GM23338 (cell line): ENCODE measurements at regions not wholly inside any gene's neighbourhood (a gene's known extent, or its start where the extent isn't known, plus 50 kb on each side); places are given as distances from the start of the nearest gene placed in this dataset.

ENCODE experiments used
- ATAC-seq: fragments of 200-7000 bp; cut with Tn5 transposase; 3 replicates; pipeline ENCODE4 v1.9.1; 2020
- DNase-seq: peaks from one replicate; pipeline ENCODE4 v3.0.0-alpha.2; 2015; ENCODE audit warnings: low spot score
- H2AFZ ChIP-seq: fragments of 200-600 bp; sonication (generic); 2 replicates; pipeline ENCODE4 v1.8.0; 2016; ENCODE audit warnings: antibody characterized with exemption, mild to moderate bottlenecking, moderate library complexity
- H3F3A ChIP-seq: fragments of 200-600 bp; sonication (generic); replicated peaks from 2 replicates; pipeline ENCODE4 v1.8.0; 2017; ENCODE audit warnings: antibody characterized with exemption, mixed run types, low read depth
- H3K27ac ChIP-seq: fragments of 200-600 bp; sonication (generic); 2 replicates; pipeline ENCODE4 v1.6.1; 2016; ENCODE audit warnings: low read depth
- H3K27me3 ChIP-seq: fragments of 200-600 bp; sonication (generic); 2 replicates; pipeline ENCODE4 v1.8.0; 2016; ENCODE audit warnings: mild to moderate bottlenecking, mixed run types, moderate library complexity; ENCODE audit not compliant: insufficient read depth
- H3K36me3 ChIP-seq: fragments of 200-600 bp; sonication (generic); 2 replicates; pipeline ENCODE4 v1.8.0; 2016; ENCODE audit warnings: mild to moderate bottlenecking; ENCODE audit not compliant: insufficient read depth
- H3K4me1 ChIP-seq: fragments of 200-600 bp; sonication (generic); 2 replicates; pipeline ENCODE4 v1.8.0; 2016; ENCODE audit warnings: mild to moderate bottlenecking, moderate library complexity; ENCODE audit not compliant: insufficient read depth
- H3K4me2 ChIP-seq: fragments of 200-600 bp; sonication (generic); 2 replicates; pipeline ENCODE4 v1.7.1; 2017; ENCODE audit warnings: mixed run types
- H3K4me3 ChIP-seq: fragments of 200-600 bp; sonication (generic); 2 replicates; pipeline ENCODE4 v1.6.1; 2016; ENCODE audit warnings: mixed run types
- H3K79me2 ChIP-seq: fragments of 200-600 bp; sonication (generic); replicated peaks from 2 replicates; pipeline ENCODE4 v1.8.0; 2017; ENCODE audit warnings: mild to moderate bottlenecking; ENCODE audit not compliant: insufficient read depth
- H3K9me2 ChIP-seq: fragments of 200-600 bp; sonication (generic); 2 replicates; pipeline ENCODE4 v1.8.0; 2017; ENCODE audit not compliant: insufficient read depth
- H4K20me1 ChIP-seq: fragments of 200-600 bp; sonication (generic); replicated peaks from 2 replicates; pipeline ENCODE4 v1.8.0; 2017; ENCODE audit warnings: mild to moderate bottlenecking; ENCODE audit not compliant: insufficient read depth
- H3K27ac Mint-ChIP-seq: 2 replicates; pipeline ENCODE4 v1.8.0; 2020; ENCODE audit warnings: inconsistent platforms, mild to moderate bottlenecking, moderate library complexity, mixed read lengths
- H3K27me3 Mint-ChIP-seq: 3 replicates; pipeline ENCODE4 v1.8.0; 2022; ENCODE audit warnings: low read depth, mild to moderate bottlenecking, moderate library complexity, mixed read lengths, inconsistent platforms; ENCODE audit not compliant: insufficient read depth, poor library complexity
- H3K36me3 Mint-ChIP-seq: 3 replicates; pipeline ENCODE4 v1.8.0; 2021; ENCODE audit warnings: low read depth, mild to moderate bottlenecking, inconsistent platforms, moderate library complexity, mixed read lengths
- H3K4me1 Mint-ChIP-seq: 3 replicates; pipeline ENCODE4 v1.8.0; 2020; ENCODE audit warnings: mild to moderate bottlenecking, inconsistent platforms, mixed read lengths
- H3K4me3 Mint-ChIP-seq: 3 replicates; pipeline ENCODE4 v1.8.0; 2021; ENCODE audit warnings: moderate library complexity, mild to moderate bottlenecking, inconsistent platforms, mixed read lengths
- H3K9me3 Mint-ChIP-seq: 3 replicates; pipeline ENCODE4 v1.8.0; 2020; ENCODE audit warnings: moderate library complexity, mild to moderate bottlenecking, inconsistent platforms, mixed read lengths
- CREB1 ChIP-seq: fragments of 250-450 bp; sonication (Bioruptor Pico); IDR thresholded peaks from 2 replicates; pipeline ENCODE4 v1.5.0; 2020; ENCODE audit warnings: low read depth, mild to moderate bottlenecking, moderate library complexity
- EZH2 ChIP-seq: fragments of 200-600 bp; sonication (generic); IDR thresholded peaks from one replicate; pipeline ENCODE4 v1.8.0; 2017; ENCODE audit warnings: antibody characterized with exemption, mild to moderate bottlenecking, low read depth; ENCODE audit not compliant: unreplicated experiment
- EZH2phosphoT487 ChIP-seq: fragments of 200-600 bp; sonication (generic); IDR thresholded peaks from one replicate; pipeline ENCODE4 v1.8.1; 2018; ENCODE audit warnings: antibody characterized with exemption; ENCODE audit not compliant: unreplicated experiment
- JUNB ChIP-seq: IDR thresholded peaks from one replicate; pipeline ENCODE4 v1.6.1; 2016; ENCODE audit warnings: antibody characterized with exemption; ENCODE audit not compliant: unreplicated experiment
- NANOG ChIP-seq: IDR thresholded peaks from 2 replicates; pipeline ENCODE4 v1.6.1; 2016; ENCODE audit warnings: antibody characterized with exemption, borderline replicate concordance
- POLR2AphosphoS5 ChIP-seq: IDR thresholded peaks from 2 replicates; pipeline ENCODE4 v1.6.1; 2016; ENCODE audit warnings: antibody characterized with exemption, low read depth
- STAT1 ChIP-seq: IDR thresholded peaks from one replicate; pipeline ENCODE4 v1.6.1; 2016; ENCODE audit warnings: antibody characterized with exemption; ENCODE audit not compliant: unreplicated experiment
- ZNF114 ChIP-seq: fragments of 250-450 bp; sonication (Bioruptor Pico); IDR thresholded peaks from 2 replicates; pipeline ENCODE4 v1.5.0; 2020; ENCODE audit warnings: mild to moderate bottlenecking, moderate library complexity
- ZNF331 ChIP-seq: fragments of 250-450 bp; sonication (Bioruptor Pico); IDR thresholded peaks from 2 replicates; pipeline ENCODE4 v1.5.0; 2020; ENCODE audit warnings: low read depth, mild to moderate bottlenecking, moderate library complexity
- TF ChIP-seq, protein P1 (sequence below), 2 experiments: fragments of 200-600 bp in 1 of 2; sonication (generic) in 1 of 2; conservative IDR thresholded peaks; 2 replicates each; pipeline versions ENCODE4 v1.5.1 to v1.6.1; 2016 to 2017; ENCODE audit warnings: antibody characterized with exemption in 2 of 2, low read depth in 2 of 2, mild to moderate bottlenecking in 2 of 2, moderate library complexity in 1 of 2
- TF ChIP-seq, protein P2 (sequence below): IDR thresholded peaks from 2 replicates; pipeline ENCODE4 v1.6.1; 2016; ENCODE audit warnings: antibody characterized with exemption
- TF ChIP-seq, protein P3 (sequence below): IDR thresholded peaks from one replicate; pipeline ENCODE4 v1.6.1; 2018; ENCODE audit warnings: antibody characterized with exemption; ENCODE audit not compliant: unreplicated experiment
- TF ChIP-seq, protein P4 (sequence below): fragments of 250-450 bp; sonication (Bioruptor Pico); IDR thresholded peaks from 2 replicates; pipeline ENCODE4 v1.5.0; 2020; ENCODE audit warnings: mild to moderate bottlenecking, moderate library complexity

DNA sequence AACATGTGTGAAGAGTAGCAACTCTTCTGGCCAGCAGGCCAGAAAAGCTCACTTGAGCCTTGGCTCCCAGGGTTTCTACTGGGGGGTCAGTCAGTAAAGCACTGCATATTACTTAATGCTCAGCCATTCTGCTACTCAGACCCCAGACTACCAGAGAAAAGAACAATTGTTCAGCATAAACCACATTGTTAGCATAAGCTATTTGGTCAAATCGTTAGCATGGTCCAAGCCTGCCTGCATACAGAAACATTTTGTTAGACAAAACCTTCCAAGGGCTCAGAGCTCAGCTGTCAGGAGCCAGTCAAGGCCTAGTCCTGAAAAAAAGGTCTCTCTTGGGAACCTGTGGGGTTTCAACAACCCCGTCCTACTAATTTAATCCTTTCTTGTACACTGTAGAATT is 449.3 kb downstream of the PRR16 start (continued):
- TF ChIP-seq CREB1 (CRISPR knock-in tag): no peak
- TF ChIP-seq NANOG: no peak
- no peak for TF ChIP-seq ZNF331
- no peak for TF ChIP-seq ZNF114 (CRISPR knock-in tag)

DNA sequence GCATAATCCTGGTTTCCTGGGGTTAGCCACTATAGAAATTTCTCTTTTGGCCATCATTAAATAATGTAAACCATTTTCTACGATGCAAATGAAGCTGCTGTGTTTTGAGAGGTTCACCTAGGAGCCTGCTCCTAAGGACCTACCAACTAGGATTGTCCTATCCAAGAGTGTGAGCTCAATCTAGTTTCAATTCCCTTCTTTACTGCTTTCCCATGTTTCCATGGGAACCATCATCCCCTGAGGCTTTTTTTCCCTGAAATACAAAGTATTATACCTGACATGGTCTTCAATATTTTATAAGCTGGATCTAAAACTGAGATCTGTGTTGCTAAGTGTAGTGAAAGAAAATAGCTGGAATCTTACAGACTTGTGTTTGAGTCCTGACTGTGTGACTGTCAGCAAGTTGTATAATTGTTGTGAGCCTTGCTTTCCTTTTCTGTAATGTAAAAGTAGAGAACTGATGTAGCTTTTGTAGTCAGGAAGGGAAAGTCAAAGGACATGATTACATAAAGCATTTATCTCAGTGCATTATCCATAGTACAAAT is 453.2 kb downstream of the PRR16 start:
- no peaks in the 10 kb centered on the region for H4K20me1 ChIP-seq
- no peak overlapping the region for H3K4me2 ChIP-seq
- DNase-seq (no peak), ATAC-seq (no peak)
- H3K4me3 ChIP-seq: no peak overlapping the region
- no peaks in the 10 kb centered on the region for H3K27me3 ChIP-seq
- no peaks in the 10 kb centered on the region for H3F3A ChIP-seq
- Mint-ChIP-seq H3K4me1 (peaks cover 22% of the 10 kb centered on the region; the same call in 2 of the 3 replicates), H3K27ac (no peak overlapping the region), H3K4me3 (no peak overlapping the region), H3K36me3 (no peaks in the 10 kb centered on the region), H3K27me3 (no peaks in the 10 kb centered on the region), H3K9me3 (no peaks in the 10 kb centered on the region)
- no peak overlapping the region for H2AFZ ChIP-seq
- peaks cover 10% of the 10 kb centered on the region; the same call in 1 of the 2 replicates for H3K4me1 ChIP-seq
- H3K36me3 ChIP-seq: no peaks in the 10 kb centered on the region
- TF ChIP-seq, protein P1, sequence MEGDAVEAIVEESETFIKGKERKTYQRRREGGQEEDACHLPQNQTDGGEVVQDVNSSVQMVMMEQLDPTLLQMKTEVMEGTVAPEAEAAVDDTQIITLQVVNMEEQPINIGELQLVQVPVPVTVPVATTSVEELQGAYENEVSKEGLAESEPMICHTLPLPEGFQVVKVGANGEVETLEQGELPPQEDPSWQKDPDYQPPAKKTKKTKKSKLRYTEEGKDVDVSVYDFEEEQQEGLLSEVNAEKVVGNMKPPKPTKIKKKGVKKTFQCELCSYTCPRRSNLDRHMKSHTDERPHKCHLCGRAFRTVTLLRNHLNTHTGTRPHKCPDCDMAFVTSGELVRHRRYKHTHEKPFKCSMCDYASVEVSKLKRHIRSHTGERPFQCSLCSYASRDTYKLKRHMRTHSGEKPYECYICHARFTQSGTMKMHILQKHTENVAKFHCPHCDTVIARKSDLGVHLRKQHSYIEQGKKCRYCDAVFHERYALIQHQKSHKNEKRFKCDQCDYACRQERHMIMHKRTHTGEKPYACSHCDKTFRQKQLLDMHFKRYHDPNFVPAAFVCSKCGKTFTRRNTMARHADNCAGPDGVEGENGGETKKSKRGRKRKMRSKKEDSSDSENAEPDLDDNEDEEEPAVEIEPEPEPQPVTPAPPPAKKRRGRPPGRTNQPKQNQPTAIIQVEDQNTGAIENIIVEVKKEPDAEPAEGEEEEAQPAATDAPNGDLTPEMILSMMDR (conservative IDR thresholded peaks at IDR 0.05; ENCODE audit: low read depth in 2 of 2): no peak
- TF ChIP-seq EZH2phosphoT487 (no peak), ZNF331 (no peak), POLR2AphosphoS5 (no peak), STAT1 (no peak), CREB1 (CRISPR knock-in tag) (no peak), EZH2 (no peak), NANOG (no peak), JUNB (no peak), ZNF114 (CRISPR knock-in tag) (no peak)
- TF ChIP-seq, protein P2, sequence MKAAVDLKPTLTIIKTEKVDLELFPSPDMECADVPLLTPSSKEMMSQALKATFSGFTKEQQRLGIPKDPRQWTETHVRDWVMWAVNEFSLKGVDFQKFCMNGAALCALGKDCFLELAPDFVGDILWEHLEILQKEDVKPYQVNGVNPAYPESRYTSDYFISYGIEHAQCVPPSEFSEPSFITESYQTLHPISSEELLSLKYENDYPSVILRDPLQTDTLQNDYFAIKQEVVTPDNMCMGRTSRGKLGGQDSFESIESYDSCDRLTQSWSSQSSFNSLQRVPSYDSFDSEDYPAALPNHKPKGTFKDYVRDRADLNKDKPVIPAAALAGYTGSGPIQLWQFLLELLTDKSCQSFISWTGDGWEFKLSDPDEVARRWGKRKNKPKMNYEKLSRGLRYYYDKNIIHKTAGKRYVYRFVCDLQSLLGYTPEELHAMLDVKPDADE: no peak
- TF ChIP-seq, protein P3, sequence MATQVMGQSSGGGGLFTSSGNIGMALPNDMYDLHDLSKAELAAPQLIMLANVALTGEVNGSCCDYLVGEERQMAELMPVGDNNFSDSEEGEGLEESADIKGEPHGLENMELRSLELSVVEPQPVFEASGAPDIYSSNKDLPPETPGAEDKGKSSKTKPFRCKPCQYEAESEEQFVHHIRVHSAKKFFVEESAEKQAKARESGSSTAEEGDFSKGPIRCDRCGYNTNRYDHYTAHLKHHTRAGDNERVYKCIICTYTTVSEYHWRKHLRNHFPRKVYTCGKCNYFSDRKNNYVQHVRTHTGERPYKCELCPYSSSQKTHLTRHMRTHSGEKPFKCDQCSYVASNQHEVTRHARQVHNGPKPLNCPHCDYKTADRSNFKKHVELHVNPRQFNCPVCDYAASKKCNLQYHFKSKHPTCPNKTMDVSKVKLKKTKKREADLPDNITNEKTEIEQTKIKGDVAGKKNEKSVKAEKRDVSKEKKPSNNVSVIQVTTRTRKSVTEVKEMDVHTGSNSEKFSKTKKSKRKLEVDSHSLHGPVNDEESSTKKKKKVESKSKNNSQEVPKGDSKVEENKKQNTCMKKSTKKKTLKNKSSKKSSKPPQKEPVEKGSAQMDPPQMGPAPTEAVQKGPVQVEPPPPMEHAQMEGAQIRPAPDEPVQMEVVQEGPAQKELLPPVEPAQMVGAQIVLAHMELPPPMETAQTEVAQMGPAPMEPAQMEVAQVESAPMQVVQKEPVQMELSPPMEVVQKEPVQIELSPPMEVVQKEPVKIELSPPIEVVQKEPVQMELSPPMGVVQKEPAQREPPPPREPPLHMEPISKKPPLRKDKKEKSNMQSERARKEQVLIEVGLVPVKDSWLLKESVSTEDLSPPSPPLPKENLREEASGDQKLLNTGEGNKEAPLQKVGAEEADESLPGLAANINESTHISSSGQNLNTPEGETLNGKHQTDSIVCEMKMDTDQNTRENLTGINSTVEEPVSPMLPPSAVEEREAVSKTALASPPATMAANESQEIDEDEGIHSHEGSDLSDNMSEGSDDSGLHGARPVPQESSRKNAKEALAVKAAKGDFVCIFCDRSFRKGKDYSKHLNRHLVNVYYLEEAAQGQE: no peak
- TF ChIP-seq, protein P4, sequence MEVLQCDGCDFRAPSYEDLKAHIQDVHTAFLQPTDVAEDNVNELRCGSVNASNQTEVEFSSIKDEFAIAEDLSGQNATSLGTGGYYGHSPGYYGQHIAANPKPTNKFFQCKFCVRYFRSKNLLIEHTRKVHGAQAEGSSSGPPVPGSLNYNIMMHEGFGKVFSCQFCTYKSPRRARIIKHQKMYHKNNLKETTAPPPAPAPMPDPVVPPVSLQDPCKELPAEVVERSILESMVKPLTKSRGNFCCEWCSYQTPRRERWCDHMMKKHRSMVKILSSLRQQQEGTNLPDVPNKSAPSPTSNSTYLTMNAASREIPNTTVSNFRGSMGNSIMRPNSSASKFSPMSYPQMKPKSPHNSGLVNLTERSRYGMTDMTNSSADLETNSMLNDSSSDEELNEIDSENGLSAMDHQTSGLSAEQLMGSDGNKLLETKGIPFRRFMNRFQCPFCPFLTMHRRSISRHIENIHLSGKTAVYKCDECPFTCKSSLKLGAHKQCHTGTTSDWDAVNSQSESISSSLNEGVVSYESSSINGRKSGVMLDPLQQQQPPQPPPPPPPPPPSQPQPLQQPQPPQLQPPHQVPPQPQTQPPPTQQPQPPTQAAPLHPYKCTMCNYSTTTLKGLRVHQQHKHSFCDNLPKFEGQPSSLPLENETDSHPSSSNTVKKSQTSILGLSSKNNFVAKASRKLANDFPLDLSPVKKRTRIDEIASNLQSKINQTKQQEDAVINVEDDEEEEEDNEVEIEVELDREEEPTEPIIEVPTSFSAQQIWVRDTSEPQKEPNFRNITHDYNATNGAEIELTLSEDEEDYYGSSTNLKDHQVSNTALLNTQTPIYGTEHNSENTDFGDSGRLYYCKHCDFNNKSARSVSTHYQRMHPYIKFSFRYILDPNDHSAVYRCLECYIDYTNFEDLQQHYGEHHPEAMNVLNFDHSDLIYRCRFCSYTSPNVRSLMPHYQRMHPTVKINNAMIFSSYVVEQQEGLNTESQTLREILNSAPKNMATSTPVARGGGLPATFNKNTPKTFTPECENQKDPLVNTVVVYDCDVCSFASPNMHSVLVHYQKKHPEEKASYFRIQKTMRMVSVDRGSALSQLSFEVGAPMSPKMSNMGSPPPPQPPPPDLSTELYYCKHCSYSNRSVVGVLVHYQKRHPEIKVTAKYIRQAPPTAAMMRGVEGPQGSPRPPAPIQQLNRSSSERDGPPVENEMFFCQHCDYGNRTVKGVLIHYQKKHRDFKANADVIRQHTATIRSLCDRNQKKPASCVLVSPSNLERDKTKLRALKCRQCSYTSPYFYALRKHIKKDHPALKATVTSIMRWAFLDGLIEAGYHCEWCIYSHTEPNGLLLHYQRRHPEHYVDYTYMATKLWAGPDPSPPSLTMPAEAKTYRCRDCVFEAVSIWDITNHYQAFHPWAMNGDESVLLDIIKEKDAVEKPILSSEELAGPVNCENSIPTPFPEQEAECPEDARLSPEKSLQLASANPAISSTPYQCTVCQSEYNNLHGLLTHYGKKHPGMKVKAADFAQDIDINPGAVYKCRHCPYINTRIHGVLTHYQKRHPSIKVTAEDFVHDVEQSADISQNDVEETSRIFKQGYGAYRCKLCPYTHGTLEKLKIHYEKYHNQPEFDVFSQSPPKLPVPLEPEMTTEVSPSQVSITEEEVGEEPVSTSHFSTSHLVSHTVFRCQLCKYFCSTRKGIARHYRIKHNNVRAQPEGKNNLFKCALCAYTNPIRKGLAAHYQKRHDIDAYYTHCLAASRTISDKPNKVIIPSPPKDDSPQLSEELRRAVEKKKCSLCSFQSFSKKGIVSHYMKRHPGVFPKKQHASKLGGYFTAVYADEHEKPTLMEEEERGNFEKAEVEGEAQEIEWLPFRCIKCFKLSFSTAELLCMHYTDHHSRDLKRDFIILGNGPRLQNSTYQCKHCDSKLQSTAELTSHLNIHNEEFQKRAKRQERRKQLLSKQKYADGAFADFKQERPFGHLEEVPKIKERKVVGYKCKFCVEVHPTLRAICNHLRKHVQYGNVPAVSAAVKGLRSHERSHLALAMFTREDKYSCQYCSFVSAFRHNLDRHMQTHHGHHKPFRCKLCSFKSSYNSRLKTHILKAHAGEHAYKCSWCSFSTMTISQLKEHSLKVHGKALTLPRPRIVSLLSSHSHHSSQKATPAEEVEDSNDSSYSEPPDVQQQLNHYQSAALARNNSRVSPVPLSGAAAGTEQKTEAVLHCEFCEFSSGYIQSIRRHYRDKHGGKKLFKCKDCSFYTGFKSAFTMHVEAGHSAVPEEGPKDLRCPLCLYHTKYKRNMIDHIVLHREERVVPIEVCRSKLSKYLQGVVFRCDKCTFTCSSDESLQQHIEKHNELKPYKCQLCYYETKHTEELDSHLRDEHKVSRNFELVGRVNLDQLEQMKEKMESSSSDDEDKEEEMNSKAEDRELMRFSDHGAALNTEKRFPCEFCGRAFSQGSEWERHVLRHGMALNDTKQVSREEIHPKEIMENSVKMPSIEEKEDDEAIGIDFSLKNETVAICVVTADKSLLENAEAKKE (CRISPR knock-in tag): no peak
- H3K27ac ChIP-seq: no peak overlapping the region
- no peaks in the 10 kb centered on the region for H3K9me2 ChIP-seq
- no peaks in the 10 kb centered on the region for H3K79me2 ChIP-seq
